Urinary bladder (tissue), 3 donors: ENCODE measurements at regions not wholly inside any gene's neighbourhood (a gene's known extent, or its start where the extent isn't known, plus 50 kb on each side); places are given as distances from the start of the nearest gene placed in this dataset.
"Not testable (repeated sequence)": the region's sequence is repeated elsewhere in the genome, so short reads cannot be mapped to it uniquely, and the experiment has no call there.

Source experiments
- DNase-seq: peaks from one replicate; pipeline ENCODE4 v3.0.0-alpha.2; 2015; ENCODE audit errors: extremely low spot score
- H3K27ac ChIP-seq: one replicate; pipeline ENCODE4 v1.5.1; 2013; ENCODE audit warnings: low read depth, mild to moderate bottlenecking, moderate library complexity
- H3K36me3 ChIP-seq: one replicate; pipeline ENCODE4 v1.6.1; 2013; ENCODE audit warnings: mild to moderate bottlenecking, moderate library complexity; ENCODE audit not compliant: insufficient read depth
- H3K4me1 ChIP-seq: one replicate; pipeline ENCODE4 v1.6.1; 2013; ENCODE audit warnings: mild to moderate bottlenecking, moderate library complexity; ENCODE audit not compliant: insufficient read depth
- H3K4me3 ChIP-seq: one replicate; pipeline ENCODE4 v1.5.1; 2013; ENCODE audit warnings: low read depth, low read length
- WGBS: extraction: QIAGEN DNeasy Blood & Tissue Kit; methylation state at CpG from one replicate; pipeline ENCODE4 v1.1.7; 2013; 5-methylcytosine and 5-hydroxymethylcytosine counted together
- donor health status: healthy with polysubstance abuse.
- donor health status: healthy.

GRCh38 chr14:34059037-34059924 lies 108.4 kb upstream of the EGLN3 start:
- no peak for DNase-seq
- 80% methylated on average over 16 of the region's 16 CpGs for WGBS
- Histone ChIP-seq H3K27ac (peak overlapping the region; percentile 91), H3K4me3 (peak overlapping the region; percentile 50), H3K36me3 (no peaks in the 10 kb centered on the region), H3K4me1 (no peaks in the 10 kb centered on the region)

GRCh38 chr14:34058510-34058909 lies 107.6 kb upstream of the EGLN3 start:
- 94% methylated on average over 3 of the region's 3 CpGs for WGBS
- no peak overlapping the region for H3K4me3 ChIP-seq
- H3K27ac ChIP-seq, result no peak overlapping the region
- no peaks in the 10 kb centered on the region for H3K36me3 ChIP-seq
- H3K4me1 ChIP-seq, result no peaks in the 10 kb centered on the region
- DNase-seq, result no peak

GRCh38 chr14:34056046-34056445 lies 105.2 kb upstream of the EGLN3 start:
- DNase-seq, result no peak
- no peak overlapping the region for H3K27ac ChIP-seq
- no peak overlapping the region for H3K4me3 ChIP-seq
- 73% methylated on average over 1 of the region's 1 CpG for WGBS
- H3K36me3 ChIP-seq, result no peaks in the 10 kb centered on the region
- H3K4me1 ChIP-seq, result no peaks in the 10 kb centered on the region

DNA sequence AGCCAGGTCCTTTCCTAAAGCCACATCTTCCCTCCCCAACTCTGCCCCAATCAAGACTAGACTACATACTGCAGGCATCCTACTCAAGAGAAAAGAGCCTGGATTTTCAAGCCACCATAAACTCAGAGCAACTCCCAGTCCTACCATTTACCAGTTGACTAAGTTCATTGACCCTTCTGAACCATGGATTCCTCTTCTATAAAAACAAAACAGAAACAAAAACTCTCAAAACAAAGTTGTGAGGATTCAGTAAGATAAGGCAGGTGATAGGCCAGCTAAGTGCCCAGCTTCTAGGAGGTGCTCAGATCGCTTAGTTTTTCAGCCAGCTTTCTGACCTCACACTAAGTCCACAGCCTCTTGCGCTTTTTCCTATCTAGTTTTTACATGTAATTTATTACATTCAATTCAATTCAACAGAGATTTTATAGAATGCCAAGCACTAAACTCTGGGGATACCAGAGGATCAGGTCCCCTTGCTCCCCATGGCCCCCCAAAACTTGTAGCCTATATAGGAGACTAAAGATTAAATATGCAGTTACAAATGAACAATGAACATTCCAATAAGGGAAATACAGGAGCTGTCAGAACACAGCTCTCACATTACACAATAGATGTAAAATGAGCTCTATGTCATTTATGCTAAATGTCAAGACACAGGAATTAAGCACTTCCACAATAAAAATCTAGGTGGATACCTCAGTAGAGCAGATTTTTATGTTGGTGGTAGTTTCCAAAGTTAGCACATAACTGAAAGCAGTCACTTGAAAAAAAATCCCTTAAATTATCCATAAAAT lies 104.5 kb upstream of the EGLN3 start:
- Histone ChIP-seq H3K4me3 (no peak overlapping the region), H3K4me1 (peaks cover 1% of the 10 kb centered on the region), H3K27ac (no peak overlapping the region), H3K36me3 (no peaks in the 10 kb centered on the region)
- no peak for DNase-seq
- WGBS, result 90% methylated on average over 2 of the region's 2 CpGs

DNA sequence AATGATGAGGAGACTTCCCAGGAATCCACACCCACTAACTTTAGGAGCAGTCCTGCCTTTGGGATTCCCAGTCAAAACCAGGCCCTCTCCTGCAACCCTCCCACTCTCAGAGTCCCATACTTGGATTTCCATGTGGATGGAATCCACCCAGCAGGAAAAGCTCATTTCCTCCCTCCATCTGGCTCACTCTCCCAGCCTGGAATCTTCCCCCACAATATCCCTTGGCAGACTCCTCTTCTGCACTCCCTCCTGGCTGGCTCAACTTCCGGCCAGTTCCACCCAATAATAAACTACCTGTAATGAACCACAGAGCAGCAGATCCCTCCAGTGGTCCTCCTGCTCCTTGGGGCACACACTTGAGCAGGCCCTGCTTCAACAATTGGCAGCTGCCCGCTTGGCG lies 102.8 kb upstream of the EGLN3 start:
- no peak for DNase-seq
- no peak overlapping the region for H3K4me3 ChIP-seq
- 69% methylated on average over 3 of the region's 3 CpGs for WGBS
- peaks cover 2% of the 10 kb centered on the region for H3K4me1 ChIP-seq
- H3K36me3 ChIP-seq, result no peaks in the 10 kb centered on the region
- no peak overlapping the region for H3K27ac ChIP-seq

GRCh38 chr14:34052658-34053014 lies 101.8 kb upstream of the EGLN3 start:
- Histone ChIP-seq H3K36me3 (no peaks in the 10 kb centered on the region), H3K4me3 (no peak overlapping the region), H3K27ac (no peak overlapping the region), H3K4me1 (peaks cover 2% of the 10 kb centered on the region)
- no peak for DNase-seq
- 86% methylated on average over 5 of the region's 5 CpGs for WGBS

GRCh38 chr14:34051966-34052657 lies 101.2 kb upstream of the EGLN3 start:
- no peak for DNase-seq
- 77% methylated on average over 5 of the region's 5 CpGs for WGBS
- H3K4me1 ChIP-seq, result peaks cover 2% of the 10 kb centered on the region
- H3K4me3 ChIP-seq, result no peak overlapping the region
- no peak overlapping the region for H3K27ac ChIP-seq
- no peaks in the 10 kb centered on the region for H3K36me3 ChIP-seq

GRCh38 chr14:34050606-34051005 lies 99.7 kb upstream of the EGLN3 start:
- H3K36me3 ChIP-seq, result no peaks in the 10 kb centered on the region
- H3K4me3 ChIP-seq, result no peak overlapping the region
- 98% methylated on average over 1 of the region's 1 CpG for WGBS
- H3K4me1 ChIP-seq, result peaks cover 2% of the 10 kb centered on the region
- DNase-seq, result no peak
- no peak overlapping the region for H3K27ac ChIP-seq

- no peak for DNase-seq
- no peaks in the 10 kb centered on the region for H3K36me3 ChIP-seq
- H3K4me3 ChIP-seq, result no peak overlapping the region
- H3K27ac ChIP-seq, result no peak overlapping the region
- H3K4me1 ChIP-seq, result peaks cover 2% of the 10 kb centered on the region
- WGBS, result 46% methylated on average over 5 of the region's 5 CpGs
Measured at GRCh38 chr14:34049790-34050189, 98.9 kb upstream of the EGLN3 start.

DNA sequence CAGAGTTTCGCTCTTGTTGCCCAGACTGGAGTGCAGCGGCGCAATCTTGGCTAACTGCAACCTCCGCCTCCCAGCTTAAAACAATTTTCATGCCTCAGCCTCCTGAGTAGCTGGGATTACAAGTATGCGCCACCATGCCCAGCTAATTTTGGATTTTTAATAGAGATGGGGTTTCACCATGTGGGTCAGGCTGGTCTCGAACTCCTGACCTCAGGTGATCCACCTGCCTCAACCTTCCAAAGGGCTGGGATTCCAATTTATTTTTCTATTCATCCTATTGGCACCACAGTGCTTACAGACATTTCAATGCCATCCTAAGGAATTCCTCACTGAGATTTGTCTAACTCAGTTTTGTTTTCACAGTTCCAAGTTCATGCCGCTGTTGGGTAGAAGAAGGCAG lies 98.3 kb upstream of the EGLN3 start:
- DNase-seq, H3K36me3 ChIP-seq, H3K4me1 ChIP-seq, H3K27ac ChIP-seq, H3K4me3 ChIP-seq: not testable (repeated sequence)
- WGBS, result 98% methylated on average over 7 of the region's 7 CpGs

DNA sequence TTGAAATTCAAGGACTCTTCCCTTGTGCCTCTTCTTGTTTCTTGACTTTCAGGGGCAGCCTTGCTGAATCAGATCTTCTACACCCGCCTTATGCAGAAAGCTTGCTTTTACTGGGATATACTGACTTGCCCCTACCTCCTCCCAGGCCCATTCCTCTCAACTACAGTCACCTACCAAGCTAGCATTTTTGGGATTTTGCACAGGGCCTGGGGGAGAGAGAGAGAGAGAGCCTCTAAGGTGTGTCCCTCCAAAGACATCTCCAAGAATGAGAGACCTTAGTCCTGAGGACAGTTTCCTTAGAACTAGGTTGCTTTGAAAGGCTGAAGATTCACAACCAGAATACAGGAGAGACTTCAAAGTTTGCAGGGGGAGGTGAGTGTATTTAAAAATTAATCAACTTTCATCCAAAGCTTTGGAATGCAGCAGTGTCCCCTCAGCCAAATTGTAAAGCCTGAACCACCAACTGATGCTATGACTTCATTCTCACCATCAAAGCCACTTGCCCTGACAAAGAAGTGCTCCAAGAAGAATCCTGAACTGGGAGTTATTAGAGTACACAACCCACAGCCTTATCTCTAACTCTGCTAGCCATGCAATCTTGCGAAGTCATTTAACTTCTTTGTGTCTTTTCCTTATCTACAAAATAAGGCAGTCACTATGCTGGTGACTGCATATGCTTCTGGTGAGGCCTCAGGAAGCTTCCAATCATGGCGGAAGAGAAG lies 96.1 kb upstream of the EGLN3 start:
- Histone ChIP-seq H3K4me3 (no peak overlapping the region), H3K36me3 (no peaks in the 10 kb centered on the region), H3K4me1 (peaks cover 5% of the 10 kb centered on the region), H3K27ac (no peak overlapping the region)
- WGBS, result 98% methylated on average over 3 of the region's 3 CpGs
- DNase-seq, result no peak

DNA sequence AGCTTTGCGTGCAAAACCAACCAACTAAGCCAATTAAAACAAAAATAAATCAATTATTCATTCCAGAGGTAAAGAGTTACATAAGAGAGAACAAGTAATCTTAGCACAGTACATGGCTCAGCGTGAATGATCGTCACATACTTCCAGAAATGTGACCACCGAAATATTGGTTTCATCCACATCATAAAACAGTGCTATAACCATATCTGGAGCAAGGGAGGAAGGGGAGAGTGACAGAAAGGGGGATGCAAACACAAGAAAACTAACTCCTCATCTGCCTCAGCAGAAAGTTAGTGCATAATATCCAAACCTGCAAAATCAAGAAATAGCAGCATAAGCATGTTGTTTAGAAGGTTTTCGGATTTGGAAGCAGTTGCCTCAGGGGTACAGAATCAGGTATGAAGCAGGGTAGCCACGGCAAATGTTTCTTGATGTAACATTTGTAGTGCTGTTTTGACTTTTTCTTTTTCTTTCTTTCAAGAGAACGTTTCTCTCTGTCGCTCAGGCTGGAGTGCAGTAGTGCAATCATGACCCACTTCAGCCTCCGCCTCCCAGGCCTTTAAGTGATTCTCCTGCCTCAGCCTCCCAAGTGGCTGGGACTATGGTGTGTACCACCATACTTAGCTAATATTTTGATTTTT lies 93.9 kb upstream of the EGLN3 start:
- H3K4me1 ChIP-seq, result peaks cover 3% of the 10 kb centered on the region
- no peak overlapping the region for H3K27ac ChIP-seq
- DNase-seq, result no peak
- H3K36me3 ChIP-seq, result no peaks in the 10 kb centered on the region
- WGBS, result 73% methylated on average over 4 of the region's 9 CpGs
- no peak overlapping the region for H3K4me3 ChIP-seq

DNA sequence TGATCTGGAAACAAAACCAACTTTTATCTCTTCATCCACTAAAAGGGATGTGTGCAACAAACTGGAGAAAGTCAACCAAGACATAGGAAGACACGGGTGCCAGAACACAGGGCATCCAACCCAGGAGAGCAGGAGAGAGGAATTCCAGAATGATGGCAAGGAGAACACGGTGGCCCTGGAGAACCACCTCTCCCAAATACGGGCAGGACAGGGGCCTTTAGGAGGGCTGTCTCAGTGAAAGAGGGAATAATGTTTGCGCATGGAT lies 93.4 kb upstream of the EGLN3 start:
- WGBS, result 92% methylated on average over 4 of the region's 4 CpGs
- H3K27ac ChIP-seq, result no peak overlapping the region
- no peaks in the 10 kb centered on the region for H3K36me3 ChIP-seq
- DNase-seq, result no peak
- no peak overlapping the region for H3K4me3 ChIP-seq
- peaks cover 3% of the 10 kb centered on the region for H3K4me1 ChIP-seq
